ENCODE measurements at regions not wholly inside any gene's neighbourhood (a gene's known extent, or its start where the extent isn't known, plus 50 kb on each side); places are given as distances from the start of the nearest gene placed in this dataset.

- DNase-seq, result no peak
Observed at GRCh38 chr6:78390066-78390465, 477.3 kb upstream of the IRAK1BP1 start.

- no peak for DNase-seq
Observed at GRCh38 chr6:78397499-78397898, 469.9 kb upstream of the IRAK1BP1 start.

GRCh38 chr6:78398292-78398691, 469.1 kb upstream of the IRAK1BP1 start:
- DNase-seq, result no peak

- DNase-seq, result no peak
Observed at GRCh38 chr6:78400076-78400475, 467.3 kb upstream of the IRAK1BP1 start.

- no peak for DNase-seq
Observed at GRCh38 chr6:78427386-78427785, 440.0 kb upstream of the IRAK1BP1 start.

- DNase-seq, result no peak
Observed at GRCh38 chr6:78430521-78430920, 436.8 kb upstream of the IRAK1BP1 start.

- DNase-seq, result no peak
Observed at GRCh38 chr6:78435671-78436070, 431.7 kb upstream of the IRAK1BP1 start.

GRCh38 chr6:78436335-78436734, 431.0 kb upstream of the IRAK1BP1 start:
- DNase-seq, result no peak

- DNase-seq, result no peak
Observed at GRCh38 chr6:78438135-78438534, 429.2 kb upstream of the IRAK1BP1 start.

- no peak for DNase-seq
Observed at GRCh38 chr6:78460711-78461110, 406.6 kb upstream of the IRAK1BP1 start.

- no peak for DNase-seq
Observed at GRCh38 chr6:78462728-78463127, 404.6 kb upstream of the IRAK1BP1 start.

GRCh38 chr6:78465059-78465634, 402.2 kb upstream of the IRAK1BP1 start:
- DNase-seq, result no peak

- DNase-seq, result no peak
Observed at GRCh38 chr6:78476561-78476960, 390.8 kb upstream of the IRAK1BP1 start.

GRCh38 chr6:78482801-78483552, 384.4 kb upstream of the IRAK1BP1 start:
- DNase-seq, result no peak

- DNase-seq, result no peak
Observed at GRCh38 chr6:78483553-78484197, 383.7 kb upstream of the IRAK1BP1 start.

- no peak for DNase-seq
Observed at GRCh38 chr6:78484198-78485064, 382.9 kb upstream of the IRAK1BP1 start.

- no peak for DNase-seq
Observed at GRCh38 chr6:78487401-78487800, 379.9 kb upstream of the IRAK1BP1 start.

- DNase-seq, result no peak
Observed at GRCh38 chr6:78489874-78490273, 377.5 kb upstream of the IRAK1BP1 start.

- DNase-seq, result no peak
Observed at GRCh38 chr6:78492351-78493017, 374.9 kb upstream of the IRAK1BP1 start.

- no peak for DNase-seq
Observed at GRCh38 chr6:78500299-78501089, 366.9 kb upstream of the IRAK1BP1 start.
